Sigmoid colon (tissue), 6 donors: ENCODE measurements at regions not wholly inside any gene's neighbourhood (a gene's known extent, or its start where the extent isn't known, plus 50 kb on each side); places are given as distances from the start of the nearest gene placed in this dataset.

Experiments
- DNase-seq: peaks from one replicate; pipeline ENCODE4 v3.0.0-alpha.2; 2019
- H3K27ac ChIP-seq, 4 donors: fragments of 200-600 bp; sonication (generic); one replicate each; pipeline ENCODE4 v1.5.1; 2016 to 2019; ENCODE audit warnings: mild to moderate bottlenecking in 1 of 4
- H3K27me3 ChIP-seq, 3 donors: fragments of 200-600 bp; sonication (generic); one replicate each; pipeline ENCODE4 v1.5.1; 2019; ENCODE audit warnings: mild to moderate bottlenecking in 1 of 3
- H3K36me3 ChIP-seq, 4 donors: fragments of 200-600 bp; sonication (generic); one replicate each; pipeline ENCODE4 v1.5.1; 2016 to 2019
- H3K4me1 ChIP-seq, 4 donors: fragments of 200-600 bp; sonication (generic); one replicate each; pipeline ENCODE4 v1.5.1; 2017 to 2019
- H3K4me3 ChIP-seq, 4 donors: fragments of 200-600 bp; sonication (generic); one replicate each; pipeline ENCODE4 v1.5.1; 2017 to 2019; ENCODE audit warnings: mild to moderate bottlenecking in 2 of 4, moderate library complexity in 1 of 4
- H3K9me3 ChIP-seq, 4 donors: fragments of 200-600 bp in 3 of 4; sonication (generic) in 3 of 4; one replicate each; pipeline versions ENCODE4 v1.5.1 to v1.6.1; 2013 to 2019
- CTCF ChIP-seq, 4 experiments: fragments of 450-650 bp in 3 of 4; fragments of 200-600 bp in 1 of 4; IDR thresholded peaks; one replicate each; pipeline ENCODE4 v1.5.1; 2016 to 2019; ENCODE audit warnings: antibody characterized with exemption in 4 of 4, mild to moderate bottlenecking in 3 of 4, moderate library complexity in 2 of 4
- EP300 ChIP-seq, 4 donors: sonication (generic); formaldehyde crosslinking; IDR thresholded peaks; one replicate each; pipeline ENCODE4 v1.6.1; 2017; ENCODE audit warnings: antibody characterized with exemption in 4 of 4
- POLR2A ChIP-seq, 2 donors: fragments of 450-650 bp; IDR thresholded peaks; one replicate each; pipeline ENCODE4 v1.6.1; 2016; ENCODE audit warnings: antibody characterized with exemption in 2 of 2, mild to moderate bottlenecking in 2 of 2, moderate library complexity in 2 of 2
- POLR2AphosphoS5 ChIP-seq, 4 donors: sonication (generic); formaldehyde crosslinking; IDR thresholded peaks; one replicate each; pipeline ENCODE4 v1.6.1; 2017; ENCODE audit warnings: antibody characterized with exemption in 4 of 4
- WGBS, 2 donors: extraction: QIAGEN DNeasy Blood & Tissue Kit; methylation state at CpG; one replicate each; pipeline ENCODE4 v1.1.7; 2013; 5-methylcytosine and 5-hydroxymethylcytosine counted together
- intact Hi-C: fragments of 100-400 bp; cut with DNase I; formaldehyde crosslinking; loops from one replicate; pipeline ENCODE4 v1.15.1; 2023
- donor health status: healthy with polysubstance abuse.
- donor health status: healthy.

- H3K27me3 ChIP-seq, result peaks cover 0 to 13% (median 0%) of the 10 kb centered on the region in 3 donors
- H3K9me3 ChIP-seq, result no peaks in the 10 kb centered on the region
- intact Hi-C loops, result no loop called here
- H3K36me3 ChIP-seq, result no peaks in the 10 kb centered on the region
- WGBS, 2 donors, result 43 to 50% methylated on average over 6 of the region's 6 CpGs
- TF ChIP-seq POLR2A (IDR thresholded peaks at IDR 0.05) (no peak), POLR2AphosphoS5 (IDR thresholded peaks at IDR 0.05) (no peak), EP300 (IDR thresholded peaks at IDR 0.05) (no peak), CTCF (IDR thresholded peaks at IDR 0.05) (no peak)
- no peak overlapping the region for H3K4me3 ChIP-seq
- DNase-seq, result no peak
- no peaks in the 10 kb centered on the region for H3K4me1 ChIP-seq
- H3K27ac ChIP-seq, result no peak overlapping the region
Measured at GRCh38 chr7:142598297-142598696, 151.0 kb upstream of the PRSS1 start.

- no peak for DNase-seq
- intact Hi-C loops, result no loop called here
- WGBS, 2 donors, result 84 to 90% methylated on average over 4 of the region's 4 CpGs
- H3K4me1 ChIP-seq, result no peaks in the 10 kb centered on the region
- peaks cover 0 to 13% (median 0%) of the 10 kb centered on the region in 3 donors for H3K27me3 ChIP-seq
- H3K36me3 ChIP-seq, result no peaks in the 10 kb centered on the region
- no peak for TF ChIP-seq CTCF (IDR thresholded peaks at IDR 0.05)
- TF ChIP-seq POLR2A (IDR thresholded peaks at IDR 0.05), result no peak
- no peak for TF ChIP-seq EP300 (IDR thresholded peaks at IDR 0.05)
- TF ChIP-seq POLR2AphosphoS5 (IDR thresholded peaks at IDR 0.05), result no peak
- no peak overlapping the region for H3K27ac ChIP-seq
- no peaks in the 10 kb centered on the region for H3K9me3 ChIP-seq
- H3K4me3 ChIP-seq, result no peak overlapping the region
Measured at GRCh38 chr7:142597547-142597946, 151.7 kb upstream of the PRSS1 start.

GRCh38 chr7:142595816-142596516, 153.3 kb upstream of the PRSS1 start:
- no peak for TF ChIP-seq EP300 (IDR thresholded peaks at IDR 0.05)
- no peak for TF ChIP-seq POLR2A (IDR thresholded peaks at IDR 0.05)
- no peak for TF ChIP-seq CTCF (IDR thresholded peaks at IDR 0.05)
- TF ChIP-seq POLR2AphosphoS5 (IDR thresholded peaks at IDR 0.05), result no peak
- Histone ChIP-seq H3K9me3 (no peaks in the 10 kb centered on the region), H3K27me3 (peaks cover 0 to 13% (median 0%) of the 10 kb centered on the region in 3 donors), H3K27ac (no peak overlapping the region), H3K4me1 (no peaks in the 10 kb centered on the region), H3K36me3 (no peaks in the 10 kb centered on the region), H3K4me3 (no peak overlapping the region)
- WGBS, 2 donors, result 49 to 76% methylated on average over 4 of the region's 4 CpGs
- no peak for DNase-seq
- intact Hi-C loops, result no loop called here

GRCh38 chr7:142594078-142594477, 155.2 kb upstream of the PRSS1 start:
- no peak for TF ChIP-seq POLR2AphosphoS5 (IDR thresholded peaks at IDR 0.05)
- no peak for TF ChIP-seq CTCF (IDR thresholded peaks at IDR 0.05)
- no peak for TF ChIP-seq POLR2A (IDR thresholded peaks at IDR 0.05)
- TF ChIP-seq EP300 (IDR thresholded peaks at IDR 0.05), result no peak
- Histone ChIP-seq H3K27me3 (peaks cover 0 to 13% (median 0%) of the 10 kb centered on the region in 3 donors), H3K27ac (no peak overlapping the region), H3K9me3 (no peaks in the 10 kb centered on the region), H3K4me1 (no peaks in the 10 kb centered on the region), H3K36me3 (no peaks in the 10 kb centered on the region), H3K4me3 (no peak overlapping the region)
- DNase-seq, result no peak
- 54 to 85% methylated on average over 1 of the region's 1 CpG for WGBS, 2 donors
- intact Hi-C loops, result no loop called here

- H3K27me3 ChIP-seq, result peaks cover 0 to 9% (median 0%) of the 10 kb centered on the region in 3 donors
- no peak overlapping the region for H3K27ac ChIP-seq
- WGBS, 2 donors, result 79 to 98% methylated on average over 4 of the region's 4 CpGs
- TF ChIP-seq POLR2A (IDR thresholded peaks at IDR 0.05), result no peak
- TF ChIP-seq POLR2AphosphoS5 (IDR thresholded peaks at IDR 0.05), result no peak
- TF ChIP-seq EP300 (IDR thresholded peaks at IDR 0.05), result no peak
- no peak for TF ChIP-seq CTCF (IDR thresholded peaks at IDR 0.05)
- H3K36me3 ChIP-seq, result no peaks in the 10 kb centered on the region
- H3K4me3 ChIP-seq, result no peak overlapping the region
- no peaks in the 10 kb centered on the region for H3K9me3 ChIP-seq
- intact Hi-C loops, result no loop called here
- H3K4me1 ChIP-seq, result no peaks in the 10 kb centered on the region
- DNase-seq, result no peak
Measured at GRCh38 chr7:142593106-142593505, 156.2 kb upstream of the PRSS1 start.
